ENCODE measurements at regions not wholly inside any gene's neighbourhood (a gene's known extent, or its start where the extent isn't known, plus 50 kb on each side); places are given as distances from the start of the nearest gene placed in this dataset.

GRCh38 chr2:176409671-176410070, 140.4 kb downstream of the MTX2 start:
- H3K36me3 ChIP-seq (ENCODE audit: control insufficient read depth, insufficient read depth, low read length) = no peaks in the 10 kb centered on the region
- no peak overlapping the region for H3K4me3 ChIP-seq (ENCODE audit: low read depth, low read length)
- no peak for TF ChIP-seq CTCF (IDR thresholded peaks at IDR 0.05; ENCODE audit: insufficient read depth, low read length, poor library complexity, severe bottlenecking)
- DNase-seq (ENCODE audit: low read depth) = no peak
- H3K27me3 ChIP-seq (ENCODE audit: control insufficient read depth, insufficient read depth, low read length) = no peaks in the 10 kb centered on the region

- no peak for TF ChIP-seq CTCF (IDR thresholded peaks at IDR 0.05; ENCODE audit: insufficient read depth, low read length, poor library complexity, severe bottlenecking)
- Histone ChIP-seq H3K4me3 (ENCODE audit: low read depth, low read length) (no peak overlapping the region), H3K36me3 (ENCODE audit: control insufficient read depth, insufficient read depth, low read length) (no peaks in the 10 kb centered on the region), H3K27me3 (ENCODE audit: control insufficient read depth, insufficient read depth, low read length) (no peaks in the 10 kb centered on the region)
- no peak for DNase-seq (ENCODE audit: low read depth)
Observed at GRCh38 chr2:176412136-176412535, 142.9 kb downstream of the MTX2 start.

GRCh38 chr2:176413786-176414185, 144.5 kb downstream of the MTX2 start:
- no peaks in the 10 kb centered on the region for H3K27me3 ChIP-seq (ENCODE audit: control insufficient read depth, insufficient read depth, low read length)
- no peaks in the 10 kb centered on the region for H3K36me3 ChIP-seq (ENCODE audit: control insufficient read depth, insufficient read depth, low read length)
- TF ChIP-seq CTCF (IDR thresholded peaks at IDR 0.05; ENCODE audit: insufficient read depth, low read length, poor library complexity, severe bottlenecking) = no peak
- DNase-seq (ENCODE audit: low read depth) = no peak
- no peak overlapping the region for H3K4me3 ChIP-seq (ENCODE audit: low read depth, low read length)

- TF ChIP-seq CTCF (IDR thresholded peaks at IDR 0.05; ENCODE audit: insufficient read depth, low read length, poor library complexity, severe bottlenecking) = no peak
- no peaks in the 10 kb centered on the region for H3K27me3 ChIP-seq (ENCODE audit: control insufficient read depth, insufficient read depth, low read length)
- H3K36me3 ChIP-seq (ENCODE audit: control insufficient read depth, insufficient read depth, low read length) = no peaks in the 10 kb centered on the region
- H3K4me3 ChIP-seq (ENCODE audit: low read depth, low read length) = no peak overlapping the region
- no peak for DNase-seq (ENCODE audit: low read depth)
Observed at GRCh38 chr2:176414641-176415040, 145.4 kb downstream of the MTX2 start.

- DNase-seq (ENCODE audit: low read depth) = no peak
- no peak for TF ChIP-seq CTCF (IDR thresholded peaks at IDR 0.05; ENCODE audit: insufficient read depth, low read length, poor library complexity, severe bottlenecking)
- Histone ChIP-seq H3K27me3 (ENCODE audit: control insufficient read depth, insufficient read depth, low read length) (no peaks in the 10 kb centered on the region), H3K4me3 (ENCODE audit: low read depth, low read length) (no peak overlapping the region), H3K36me3 (ENCODE audit: control insufficient read depth, insufficient read depth, low read length) (no peaks in the 10 kb centered on the region)
Observed at GRCh38 chr2:176415174-176415895, 146.1 kb downstream of the MTX2 start.

- no peaks in the 10 kb centered on the region for H3K36me3 ChIP-seq (ENCODE audit: control insufficient read depth, insufficient read depth, low read length)
- no peak for DNase-seq (ENCODE audit: low read depth)
- no peak for TF ChIP-seq CTCF (IDR thresholded peaks at IDR 0.05; ENCODE audit: insufficient read depth, low read length, poor library complexity, severe bottlenecking)
- H3K27me3 ChIP-seq (ENCODE audit: control insufficient read depth, insufficient read depth, low read length) = no peaks in the 10 kb centered on the region
- H3K4me3 ChIP-seq (ENCODE audit: low read depth, low read length) = no peak overlapping the region
Observed at GRCh38 chr2:176415937-176416499, 146.8 kb downstream of the MTX2 start.
